PC-9 (cell line): ENCODE measurements at regions not wholly inside any gene's neighbourhood (a gene's known extent, or its start where the extent isn't known, plus 50 kb on each side); places are given as distances from the start of the nearest gene placed in this dataset.

Experiments
- BruUV-seq: library from RNA; stranded (reverse); fragments of 400-500 nt; replicated peaks from 2 replicates; lab custom pipeline; 2021; lab: Mats Ljungman, UMichigan
- CTCF ChIA-PET: fragments of 300-600 bp; sonication (Branson Sonifier 250); formaldehyde crosslinking; loops from one replicate; lab custom pipeline; 2022; ENCODE audit warnings: antibody characterized with exemption; lab: Charles Lee
- POLR2A ChIA-PET: fragments of 300-600 bp; sonication (Branson Sonifier 250); formaldehyde crosslinking; loops from one replicate; lab custom pipeline; 2022; ENCODE audit warnings: antibody characterized with exemption; ENCODE audit not compliant: unreplicated experiment; lab: Charles Lee
- DNase-seq, 2 experiments: peaks; one replicate each; pipeline versions ENCODE4 v3.0.0 to v3.0.0-alpha.2; 2015 to 2022; ENCODE audit warnings: mixed read lengths in 1 of 2
- H2AFZ ChIP-seq: fragments of 200-600 bp; sonication (generic); 2 replicates; pipeline ENCODE4 v1.8.1; 2017; ENCODE audit warnings: antibody characterized with exemption
- H3F3A ChIP-seq: fragments of 200-600 bp; sonication (generic); 2 replicates; pipeline ENCODE4 v1.8.1; 2017; ENCODE audit warnings: antibody characterized with exemption, mild to moderate bottlenecking, low read depth; ENCODE audit not compliant: insufficient read depth
- H3K27ac ChIP-seq: fragments of 200-600 bp; sonication (generic); 2 replicates; pipeline ENCODE4 v1.6.1; 2016; ENCODE audit warnings: mixed run types
- H3K27me3 ChIP-seq: fragments of 200-600 bp; sonication (generic); 2 replicates; pipeline ENCODE4 v1.6.1; 2016; ENCODE audit warnings: low read depth, mixed run types; ENCODE audit not compliant: insufficient read depth
- H3K36me3 ChIP-seq: fragments of 200-600 bp; sonication (generic); 2 replicates; pipeline ENCODE4 v1.6.1; 2016; ENCODE audit warnings: low read depth, mixed run types
- H3K4me1 ChIP-seq: fragments of 200-600 bp; sonication (generic); replicated peaks from 2 replicates; pipeline ENCODE4 v1.6.1; 2016; ENCODE audit warnings: mixed run types; ENCODE audit not compliant: insufficient read depth
- H3K4me2 ChIP-seq: fragments of 200-600 bp; sonication (generic); 2 replicates; pipeline ENCODE4 v1.6.1; 2017; ENCODE audit warnings: mixed run types
- H3K4me3 ChIP-seq: fragments of 200-600 bp; sonication (generic); 2 replicates; pipeline ENCODE4 v1.6.1; 2016; ENCODE audit warnings: mixed run types
- H3K79me2 ChIP-seq: fragments of 200-600 bp; sonication (generic); 2 replicates; pipeline ENCODE4 v1.6.1; 2017; ENCODE audit warnings: low read depth, mixed run types
- H3K9me2 ChIP-seq: fragments of 200-600 bp; sonication (generic); 2 replicates; pipeline ENCODE4 v1.8.1; 2017; ENCODE audit warnings: mild to moderate bottlenecking; ENCODE audit not compliant: insufficient read depth
- H3K9me3 ChIP-seq: fragments of 200-600 bp; sonication (generic); 2 replicates; pipeline ENCODE4 v1.8.1; 2016; ENCODE audit warnings: low read depth; ENCODE audit not compliant: insufficient read depth
- H4K20me1 ChIP-seq: fragments of 200-600 bp; sonication (generic); 2 replicates; pipeline ENCODE4 v1.8.1; 2017; ENCODE audit not compliant: insufficient read depth
- EZH2 ChIP-seq: fragments of 200-600 bp; sonication (generic); IDR thresholded peaks from 2 replicates; pipeline ENCODE4 v1.8.0; 2017; ENCODE audit warnings: antibody characterized with exemption, low read depth
- intact Hi-C: fragments of 100-400 bp; cut with micrococcal nuclease; formaldehyde crosslinking; loops from one replicate; pipeline ENCODE4 v1.10.0; 2022; ENCODE audit not compliant: unreplicated experiment
- TF ChIP-seq, protein P1 (sequence below): fragments of 200-600 bp; sonication (generic); conservative IDR thresholded peaks from 2 replicates; pipeline ENCODE4 v1.6.1; 2017; ENCODE audit warnings: mixed run types, antibody characterized with exemption, mild to moderate bottlenecking, moderate library complexity

DNA sequence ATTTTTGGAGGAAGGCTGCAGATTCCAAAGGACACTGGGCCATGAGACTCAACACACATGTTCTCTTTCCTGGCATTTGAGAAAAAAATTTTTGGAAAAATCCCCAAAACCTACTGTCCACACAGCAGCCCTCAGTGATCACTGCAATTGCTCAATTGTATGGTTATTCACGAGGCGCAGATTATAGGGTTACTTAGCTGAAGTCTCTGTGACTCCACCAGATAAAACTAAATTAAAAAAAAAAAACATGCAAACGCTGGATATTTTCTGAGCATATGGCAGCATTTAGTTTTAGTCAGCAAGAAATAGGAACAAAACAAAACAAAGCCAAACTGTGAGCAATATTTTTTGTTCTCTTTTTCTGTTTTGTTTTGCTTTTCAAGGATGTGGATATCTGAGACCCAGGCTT is 83.8 kb upstream of the FAM20A start:
- POLR2A ChIA-PET = no interaction called here
- CTCF ChIA-PET = no interaction called here
- peaks cover 47% of the 10 kb centered on the region for H3K27me3 ChIP-seq
- no peaks in the 10 kb centered on the region for H3K4me1 ChIP-seq
- no peak overlapping the region for H3K27ac ChIP-seq
- no peaks in the 10 kb centered on the region for H3F3A ChIP-seq
- H3K9me3 ChIP-seq = no peaks in the 10 kb centered on the region
- TF ChIP-seq, protein P1, sequence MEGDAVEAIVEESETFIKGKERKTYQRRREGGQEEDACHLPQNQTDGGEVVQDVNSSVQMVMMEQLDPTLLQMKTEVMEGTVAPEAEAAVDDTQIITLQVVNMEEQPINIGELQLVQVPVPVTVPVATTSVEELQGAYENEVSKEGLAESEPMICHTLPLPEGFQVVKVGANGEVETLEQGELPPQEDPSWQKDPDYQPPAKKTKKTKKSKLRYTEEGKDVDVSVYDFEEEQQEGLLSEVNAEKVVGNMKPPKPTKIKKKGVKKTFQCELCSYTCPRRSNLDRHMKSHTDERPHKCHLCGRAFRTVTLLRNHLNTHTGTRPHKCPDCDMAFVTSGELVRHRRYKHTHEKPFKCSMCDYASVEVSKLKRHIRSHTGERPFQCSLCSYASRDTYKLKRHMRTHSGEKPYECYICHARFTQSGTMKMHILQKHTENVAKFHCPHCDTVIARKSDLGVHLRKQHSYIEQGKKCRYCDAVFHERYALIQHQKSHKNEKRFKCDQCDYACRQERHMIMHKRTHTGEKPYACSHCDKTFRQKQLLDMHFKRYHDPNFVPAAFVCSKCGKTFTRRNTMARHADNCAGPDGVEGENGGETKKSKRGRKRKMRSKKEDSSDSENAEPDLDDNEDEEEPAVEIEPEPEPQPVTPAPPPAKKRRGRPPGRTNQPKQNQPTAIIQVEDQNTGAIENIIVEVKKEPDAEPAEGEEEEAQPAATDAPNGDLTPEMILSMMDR = no peak
- TF ChIP-seq EZH2 = no peak
- no peaks in the 10 kb centered on the region for H3K79me2 ChIP-seq
- no peak for DNase-seq
- H3K4me2 ChIP-seq = no peak overlapping the region
- no peak overlapping the region for H3K4me3 ChIP-seq
- H3K9me2 ChIP-seq = no peaks in the 10 kb centered on the region
- no peak overlapping the region for H2AFZ ChIP-seq
- no peaks in the 10 kb centered on the region for H4K20me1 ChIP-seq
- intact Hi-C loops = no loop called here
- BruUV-seq = no TSS peak
- no peaks in the 10 kb centered on the region for H3K36me3 ChIP-seq

DNA sequence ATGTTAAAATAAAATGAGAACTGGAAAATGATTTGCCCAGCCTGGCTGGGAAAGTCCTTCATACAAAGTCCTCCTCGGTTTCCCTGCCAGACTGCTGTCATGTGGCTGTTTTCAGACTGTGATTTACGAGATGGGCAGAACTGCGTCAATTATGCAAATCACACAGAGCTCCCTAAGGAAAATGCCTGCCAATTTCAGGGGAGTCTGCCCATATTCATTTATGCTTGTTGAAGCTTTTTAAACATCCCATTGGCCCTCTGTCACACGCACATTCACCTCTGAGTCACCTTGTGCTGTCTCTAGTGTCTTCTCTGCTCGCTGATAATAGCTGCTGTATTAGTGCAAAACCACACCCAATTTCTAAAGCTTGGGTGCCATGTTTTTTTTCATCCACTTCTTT is 81.7 kb upstream of the FAM20A start:
- DNase-seq = no peak
- no peak overlapping the region for H3K4me3 ChIP-seq
- H2AFZ ChIP-seq = no peak overlapping the region
- H3K9me2 ChIP-seq = no peaks in the 10 kb centered on the region
- no TSS peak for BruUV-seq
- no peak for TF ChIP-seq EZH2
- TF ChIP-seq, protein P1 = no peak
- POLR2A ChIA-PET = no interaction called here
- no peak overlapping the region for H3K4me2 ChIP-seq
- H3K4me1 ChIP-seq = no peaks in the 10 kb centered on the region
- intact Hi-C loops = no loop called here
- no peaks in the 10 kb centered on the region for H4K20me1 ChIP-seq
- no peaks in the 10 kb centered on the region for H3K36me3 ChIP-seq
- H3K27ac ChIP-seq = no peak overlapping the region
- no peaks in the 10 kb centered on the region for H3K9me3 ChIP-seq
- CTCF ChIA-PET = no interaction called here
- H3F3A ChIP-seq = no peaks in the 10 kb centered on the region
- no peaks in the 10 kb centered on the region for H3K79me2 ChIP-seq
- peaks cover 58% of the 10 kb centered on the region for H3K27me3 ChIP-seq

DNA sequence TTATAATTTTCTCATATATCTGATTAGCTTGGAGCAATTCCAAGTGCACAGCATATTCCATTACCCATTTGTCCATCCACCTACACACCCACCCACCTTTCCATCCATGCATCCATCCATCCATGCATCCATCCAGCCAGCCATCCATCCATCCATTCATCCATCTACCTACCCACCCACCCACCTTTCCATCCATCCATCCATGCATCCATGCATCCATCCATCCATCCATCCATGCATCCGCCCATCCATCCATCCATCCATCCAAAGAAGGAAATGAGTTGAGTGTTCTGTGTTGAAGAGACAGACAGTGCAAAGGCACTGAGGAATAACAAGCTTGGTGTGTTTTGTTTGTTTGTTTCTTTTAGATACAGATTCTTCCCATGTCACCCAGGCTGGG is 78.7 kb upstream of the FAM20A start:
- no peak overlapping the region for H3K27ac ChIP-seq
- peaks cover 78% of the 10 kb centered on the region for H3K27me3 ChIP-seq
- no peaks in the 10 kb centered on the region for H3K9me2 ChIP-seq
- H4K20me1 ChIP-seq = no peaks in the 10 kb centered on the region
- no peaks in the 10 kb centered on the region for H3K4me1 ChIP-seq
- H3K4me3 ChIP-seq = no peak overlapping the region
- H3K36me3 ChIP-seq = no peaks in the 10 kb centered on the region
- no peak overlapping the region for H3K4me2 ChIP-seq
- H2AFZ ChIP-seq = no peak overlapping the region
- DNase-seq = no peak
- TF ChIP-seq EZH2 = no peak
- TF ChIP-seq, protein P1 = no peak
- POLR2A ChIA-PET = no interaction called here
- intact Hi-C loops = no loop called here
- no TSS peak for BruUV-seq
- no peaks in the 10 kb centered on the region for H3F3A ChIP-seq
- no peaks in the 10 kb centered on the region for H3K9me3 ChIP-seq
- H3K79me2 ChIP-seq = no peaks in the 10 kb centered on the region
- CTCF ChIA-PET = no interaction called here
